IPS-18c (cell line): ENCODE measurements at regions not wholly inside any gene's neighbourhood (a gene's known extent, or its start where the extent isn't known, plus 50 kb on each side); places are given as distances from the start of the nearest gene placed in this dataset.
"Not testable (repeated sequence)": the region's sequence is repeated elsewhere in the genome, so short reads cannot be mapped to it uniquely, and the experiment has no call there.

ENCODE experiments used
- H3K4me3 ChIP-seq: 2 replicates; pipeline ENCODE4 v1.7.0; 2013; ENCODE audit warnings: low read depth, mild to moderate bottlenecking, low read length, moderate library complexity; ENCODE audit not compliant: insufficient read depth
- H3K9me3 ChIP-seq: one replicate; pipeline ENCODE4 v1.6.1; 2013; ENCODE audit warnings: mild to moderate bottlenecking, low read length, moderate library complexity; ENCODE audit not compliant: control insufficient read depth, insufficient read depth

DNA sequence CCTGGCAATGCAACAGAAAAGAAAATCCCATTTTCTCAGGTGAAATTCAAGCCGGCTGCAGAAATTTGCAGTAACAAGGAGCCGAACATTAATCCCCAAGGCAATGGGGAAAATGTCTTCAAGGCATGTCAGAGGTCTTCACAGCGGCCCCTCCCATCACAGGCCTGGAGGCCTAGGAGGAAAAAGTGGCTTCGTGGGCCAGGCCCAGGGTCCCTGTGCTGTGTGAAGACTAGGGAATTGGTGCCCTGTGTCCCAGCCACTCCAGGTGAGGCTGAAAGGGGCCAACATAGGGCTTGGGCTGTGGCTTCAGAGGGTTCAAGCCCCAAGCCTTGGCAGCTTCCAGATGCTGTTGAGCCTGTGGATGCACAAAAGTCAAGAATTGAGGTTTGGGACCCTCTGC lies 111.7 kb downstream of the CD24 start:
- Histone ChIP-seq H3K9me3 (peaks cover 15% of the 10 kb centered on the region), H3K4me3 (no peak overlapping the region)

DNA sequence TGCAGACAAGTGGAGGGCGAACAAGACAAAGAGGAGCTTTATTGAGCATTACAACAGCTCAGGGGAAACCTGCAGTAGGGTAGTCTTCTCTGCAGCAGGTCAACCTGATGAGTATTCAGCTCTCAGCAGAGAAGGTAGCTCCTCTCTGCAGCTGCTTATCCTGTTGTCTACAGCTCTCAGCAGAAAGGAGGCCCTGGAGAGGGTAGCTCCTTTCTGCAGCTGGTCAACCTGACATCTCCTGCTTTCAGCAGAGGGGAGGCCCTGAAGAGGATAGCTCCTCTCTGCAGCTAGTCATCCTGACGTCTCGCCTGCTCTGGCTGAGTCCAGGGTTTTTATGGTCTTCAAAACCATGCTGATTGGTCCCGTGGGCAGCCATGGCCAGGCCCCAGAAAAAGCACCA lies 113.6 kb downstream of the CD24 start:
- H3K9me3 ChIP-seq, result peaks cover 15% of the 10 kb centered on the region
- H3K4me3 ChIP-seq, result no peak overlapping the region

DNA sequence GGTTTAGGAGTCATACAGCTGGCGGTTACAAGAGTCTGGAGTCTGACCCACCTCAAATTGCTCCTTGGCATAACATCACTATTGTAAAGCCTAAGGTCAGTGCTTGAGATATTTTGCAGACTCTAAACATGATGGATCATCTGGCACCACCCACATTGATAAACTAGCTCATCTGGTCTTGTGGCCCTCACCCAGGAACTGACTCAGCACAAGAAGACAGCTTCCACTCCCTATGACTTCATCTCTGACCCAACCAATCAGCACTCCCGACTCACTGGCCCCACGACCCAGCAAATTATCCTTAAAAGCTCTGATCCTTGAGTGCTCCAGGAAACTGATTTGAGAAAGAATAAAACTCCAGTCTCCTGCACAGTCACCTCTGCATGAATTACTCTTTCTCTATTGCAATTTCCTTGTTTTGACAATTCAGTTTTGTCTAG lies 115.9 kb downstream of the CD24 start:
- Histone ChIP-seq H3K4me3 (no peak overlapping the region), H3K9me3 (peaks cover 9% of the 10 kb centered on the region)

DNA sequence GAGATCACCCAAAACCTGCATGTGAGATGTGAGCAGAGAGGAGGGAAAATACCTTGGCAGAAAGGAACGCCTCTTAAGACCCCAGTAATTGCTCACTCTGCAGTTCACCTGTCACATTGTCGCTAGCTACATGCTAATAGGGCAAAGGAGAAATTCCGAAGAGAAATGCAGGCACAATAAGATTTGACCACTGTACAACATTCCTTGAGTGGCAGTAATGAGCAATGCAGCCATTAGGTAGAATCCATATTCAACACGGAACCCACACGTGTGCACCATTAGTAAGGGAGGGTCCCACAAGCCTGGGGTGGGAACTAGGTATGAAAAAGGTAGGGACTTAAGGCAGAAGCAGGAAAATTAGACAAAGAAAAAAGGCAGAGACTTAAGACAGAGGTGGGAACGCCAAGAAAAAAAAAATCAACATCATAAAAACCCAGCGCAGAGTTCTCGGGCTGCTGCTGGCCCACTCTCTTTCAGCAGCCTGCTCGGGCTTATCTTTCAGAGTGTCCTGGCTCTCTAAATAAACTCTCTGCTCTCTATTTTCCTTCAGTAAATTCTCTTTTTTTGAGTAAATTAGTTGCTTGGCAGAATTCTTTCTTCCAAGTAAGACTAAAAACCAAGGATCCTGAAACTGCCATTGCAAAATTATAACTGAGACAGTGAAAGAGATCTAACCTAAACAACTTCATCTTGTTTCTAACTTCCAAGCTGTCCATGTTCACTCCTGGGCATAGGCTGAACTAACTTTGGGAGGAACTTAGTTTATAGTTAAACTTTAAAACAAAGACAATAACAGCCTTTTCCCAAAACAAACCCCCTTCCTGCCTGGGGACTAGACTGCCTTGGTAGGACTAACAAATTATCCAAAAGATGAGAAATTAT lies 116.5 kb downstream of the CD24 start:
- H3K4me3 ChIP-seq, result no peak overlapping the region
- H3K9me3 ChIP-seq, result peaks cover 8% of the 10 kb centered on the region

DNA sequence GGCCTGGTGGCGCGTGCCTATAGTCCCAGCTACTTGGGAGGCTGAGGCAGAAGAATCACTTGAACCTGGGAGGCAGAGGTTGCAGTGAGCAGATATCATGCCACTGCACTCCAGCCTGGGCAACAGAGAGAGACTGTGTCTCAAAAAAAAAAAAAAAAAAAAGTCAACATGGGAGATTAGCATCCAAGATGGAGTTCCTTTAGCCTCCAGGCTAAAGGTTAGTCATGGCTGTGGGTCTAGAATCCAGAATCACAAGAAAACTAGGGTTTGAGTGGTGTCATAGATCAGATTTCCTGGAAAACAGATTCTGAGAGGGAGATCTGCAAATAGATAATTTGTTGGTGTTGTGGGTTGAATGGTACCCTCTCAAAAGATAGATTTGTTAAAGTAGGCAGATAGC lies 117.2 kb downstream of the CD24 start:
- H3K9me3 ChIP-seq, H3K4me3 ChIP-seq: not testable (repeated sequence)

DNA sequence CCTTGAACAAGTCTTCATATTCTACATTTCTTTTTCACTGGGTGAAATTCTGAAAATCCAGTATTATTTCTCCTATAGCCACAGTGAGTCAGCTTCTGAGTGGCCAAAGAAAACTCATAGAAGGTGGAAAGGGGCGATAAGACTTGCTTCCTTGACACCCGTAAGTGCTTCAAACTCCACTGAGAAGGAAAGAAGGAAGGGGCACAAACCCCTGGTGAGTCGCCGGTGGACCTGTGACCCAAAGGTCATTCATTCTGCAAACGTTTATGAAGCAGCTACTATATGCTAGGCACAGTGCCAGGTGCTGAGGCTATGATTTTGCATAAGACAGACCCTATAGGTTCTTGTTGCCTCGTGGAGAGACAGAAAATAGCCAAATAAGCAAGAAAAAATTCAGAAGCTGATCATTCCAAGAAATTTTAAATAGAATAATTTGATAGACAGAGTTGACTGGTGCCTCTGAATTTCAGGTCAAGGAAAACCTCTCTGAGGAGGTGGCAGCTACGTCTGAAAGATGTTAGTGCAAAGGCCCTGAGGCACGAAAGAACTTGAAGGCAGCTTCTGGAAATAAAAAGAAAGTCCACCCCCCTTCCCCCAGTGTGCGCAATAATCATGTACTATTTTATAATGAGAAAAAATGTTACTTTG lies 118.2 kb downstream of the CD24 start:
- peaks cover 9% of the 10 kb centered on the region for H3K9me3 ChIP-seq
- H3K4me3 ChIP-seq, result no peak overlapping the region

DNA sequence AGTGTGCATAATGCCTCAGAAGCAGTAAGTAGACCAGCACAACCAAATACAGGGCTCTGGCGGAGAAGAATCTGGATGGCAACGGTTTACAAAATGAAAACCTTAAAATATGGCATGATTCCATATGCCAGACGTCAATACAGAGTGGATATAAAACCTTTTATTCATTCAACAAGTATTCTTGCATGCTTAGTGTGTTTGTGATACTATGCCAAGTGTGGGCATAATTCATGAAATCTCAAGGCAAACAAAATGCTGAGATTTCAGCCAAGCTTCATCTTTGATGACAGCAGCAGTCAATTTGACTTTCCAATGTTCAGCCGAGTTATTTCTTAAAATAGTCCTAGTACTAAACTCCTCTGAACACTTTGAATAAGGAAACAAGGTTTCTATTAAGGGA lies 119.4 kb downstream of the CD24 start:
- Histone ChIP-seq H3K9me3 (peaks cover 3% of the 10 kb centered on the region), H3K4me3 (no peak overlapping the region)

DNA sequence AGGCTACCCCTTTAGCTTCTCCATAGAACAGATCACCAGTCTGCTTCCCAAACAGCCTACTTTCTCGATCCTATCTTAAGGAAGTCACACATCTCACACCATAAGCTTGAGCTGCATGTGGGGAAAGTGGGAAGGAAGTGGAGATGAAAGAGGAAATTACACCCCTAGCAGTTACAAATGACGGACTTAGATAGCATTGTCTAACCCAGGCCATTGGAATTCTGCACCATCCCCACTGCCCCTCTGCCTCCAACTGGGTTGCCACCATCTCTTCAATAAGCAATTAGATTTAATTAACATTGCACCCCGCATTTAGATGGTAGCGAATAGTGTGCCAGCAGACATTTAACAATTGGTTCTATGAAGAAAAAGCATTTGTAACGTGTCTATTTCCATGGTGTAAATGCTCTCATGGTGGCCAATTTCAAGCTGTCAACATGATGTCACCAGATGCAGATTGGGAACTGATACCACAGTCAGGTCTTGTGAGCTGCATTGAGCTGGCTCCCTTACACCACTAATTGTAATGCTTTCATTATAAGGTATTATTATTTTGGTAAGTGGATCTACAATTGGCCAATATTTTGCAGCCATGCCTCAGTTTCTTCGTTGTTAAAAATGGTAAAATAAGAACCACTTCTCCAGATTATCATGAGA lies 124.7 kb downstream of the CD24 start:
- Histone ChIP-seq H3K4me3 (no peak overlapping the region), H3K9me3 (peaks cover 3% of the 10 kb centered on the region)

DNA sequence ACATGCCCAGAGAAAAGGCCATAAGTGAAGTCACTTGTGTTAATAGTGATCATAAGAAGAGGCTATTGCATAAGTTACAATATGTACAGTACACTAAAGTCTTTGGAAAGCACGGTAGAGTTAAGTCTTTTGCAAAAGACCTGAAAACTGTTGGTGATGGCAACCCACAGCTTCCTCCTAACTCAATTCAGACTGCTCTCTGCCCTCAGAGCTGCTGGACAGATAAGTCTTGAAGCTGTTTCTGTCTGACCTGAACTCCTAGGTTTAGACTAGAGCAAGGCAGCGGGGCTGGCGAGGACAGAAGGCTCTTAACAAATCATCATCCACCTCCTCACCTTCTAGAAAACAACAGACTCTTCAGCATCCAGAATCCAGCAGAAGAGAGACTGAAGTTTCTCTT lies 125.4 kb downstream of the CD24 start:
- Histone ChIP-seq H3K4me3 (no peak overlapping the region), H3K9me3 (peaks cover 3% of the 10 kb centered on the region)

DNA sequence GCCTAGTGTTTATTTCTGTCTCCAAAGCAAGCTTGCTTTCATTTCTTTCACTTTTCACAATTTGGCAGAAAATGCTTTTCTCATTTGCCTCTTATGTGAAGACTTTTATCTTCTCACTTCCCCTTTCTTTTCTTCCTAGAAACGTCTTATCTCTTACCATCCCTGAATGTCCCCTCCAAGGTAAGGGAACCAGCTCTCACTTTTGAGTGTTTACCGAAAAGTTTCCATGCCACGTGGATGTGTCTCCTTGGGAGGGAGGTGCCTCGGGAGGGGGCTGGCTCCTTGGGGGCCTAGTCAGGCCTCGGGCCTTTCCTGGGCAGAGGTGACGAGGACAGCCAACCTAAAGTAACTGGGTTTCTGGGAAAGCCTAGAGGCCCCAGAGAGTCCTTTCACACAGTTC lies 127.4 kb downstream of the CD24 start:
- H3K9me3 ChIP-seq, result peaks cover 1% of the 10 kb centered on the region
- H3K4me3 ChIP-seq, result no peak overlapping the region

DNA sequence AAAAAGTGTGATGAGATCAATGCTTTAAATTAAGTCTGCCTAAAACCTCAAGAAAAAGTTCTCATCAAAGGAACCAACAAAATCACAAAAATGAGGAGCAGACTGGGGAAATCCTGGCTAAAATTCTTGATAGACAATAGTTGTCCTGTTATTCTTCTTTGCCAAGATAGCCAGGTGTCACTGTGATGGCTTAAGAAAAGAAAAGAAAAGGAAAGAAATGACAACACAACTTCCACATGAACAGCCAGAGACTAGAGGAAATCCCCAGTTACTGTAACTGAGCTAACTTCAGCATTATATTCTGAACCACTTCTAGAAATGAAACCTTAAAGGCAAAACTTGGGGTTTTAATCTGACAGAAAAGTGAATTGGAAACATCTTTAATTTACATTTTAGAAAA lies 129.6 kb downstream of the CD24 start:
- H3K9me3 ChIP-seq, result no peaks in the 10 kb centered on the region
- H3K4me3 ChIP-seq, result no peak overlapping the region

DNA sequence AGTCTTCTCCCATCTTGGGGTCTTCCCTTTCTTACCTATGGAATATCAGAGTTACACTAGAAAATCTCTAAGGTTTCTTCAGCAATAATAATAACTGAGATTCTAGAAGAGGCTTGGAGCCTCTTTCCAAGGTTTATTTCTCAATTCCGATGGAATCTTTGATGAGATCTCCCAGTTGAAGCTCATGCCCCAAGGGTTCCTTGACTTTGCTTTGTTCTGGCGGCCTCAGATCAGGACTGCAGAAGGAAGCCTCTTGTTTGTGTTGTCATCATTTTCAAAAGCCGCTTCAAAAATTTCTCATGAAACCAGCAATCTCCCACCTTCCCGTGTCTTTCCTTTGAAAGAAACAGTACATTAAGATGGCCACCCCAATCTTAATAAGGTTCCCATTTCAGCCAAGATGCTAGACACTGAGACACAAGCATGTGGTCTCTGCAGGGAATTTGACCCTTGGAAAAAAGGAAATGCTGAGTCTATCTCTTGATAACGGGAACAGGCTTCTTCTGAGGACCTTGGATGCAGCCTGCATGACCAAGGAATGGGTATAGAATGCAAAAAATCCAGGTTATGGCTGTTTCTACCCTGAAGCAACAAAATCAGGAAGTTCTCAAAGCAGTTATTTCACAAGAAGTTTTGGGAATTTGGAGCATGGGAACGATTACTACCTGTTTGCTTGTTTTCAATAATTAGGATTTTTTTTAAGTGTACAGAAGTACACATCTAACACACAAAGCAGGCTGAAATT lies 141.6 kb downstream of the CD24 start:
- Histone ChIP-seq H3K4me3 (no peak overlapping the region), H3K9me3 (peaks cover 2% of the 10 kb centered on the region)

DNA sequence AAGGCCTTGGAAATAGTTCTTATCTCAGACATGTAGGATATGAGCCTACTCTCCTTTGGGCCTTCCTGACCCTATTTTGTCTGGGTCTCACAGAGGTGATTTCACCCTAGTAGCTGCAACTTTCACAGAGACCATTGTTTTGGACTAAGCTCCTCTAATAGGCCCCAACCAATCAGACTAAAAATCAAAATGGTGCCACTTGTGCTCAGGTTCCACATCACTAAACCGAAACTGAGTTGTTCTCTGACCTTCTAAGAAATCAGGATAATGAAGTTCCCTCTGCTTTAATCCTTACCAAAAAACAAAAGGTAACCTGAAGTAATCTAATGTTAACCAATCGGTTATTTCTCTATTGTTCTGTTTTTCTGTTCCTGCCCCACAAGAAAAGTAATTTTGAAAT lies 143.6 kb downstream of the CD24 start:
- Histone ChIP-seq H3K4me3 (no peak overlapping the region), H3K9me3 (peaks cover 2% of the 10 kb centered on the region)

DNA sequence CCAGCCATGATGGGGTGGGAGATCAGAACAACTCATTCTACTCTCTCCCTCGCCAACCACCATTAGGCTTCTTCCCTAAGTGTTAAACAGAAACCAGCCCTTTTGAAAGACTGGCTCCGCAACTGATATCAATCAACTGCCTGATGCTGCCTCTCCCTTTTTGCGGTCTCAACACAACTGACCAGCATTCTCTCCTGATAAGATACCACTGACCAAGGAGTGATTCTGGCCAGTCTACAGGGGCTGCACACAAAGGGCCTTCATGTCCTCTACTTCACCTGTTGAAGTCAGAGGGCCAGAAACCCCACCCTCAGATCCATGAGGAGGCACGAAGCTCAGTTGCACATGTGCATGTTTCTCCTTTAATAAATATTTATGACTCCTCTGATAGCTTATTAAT lies 145.1 kb downstream of the CD24 start:
- Histone ChIP-seq H3K9me3 (peaks cover 2% of the 10 kb centered on the region), H3K4me3 (no peak overlapping the region)

DNA sequence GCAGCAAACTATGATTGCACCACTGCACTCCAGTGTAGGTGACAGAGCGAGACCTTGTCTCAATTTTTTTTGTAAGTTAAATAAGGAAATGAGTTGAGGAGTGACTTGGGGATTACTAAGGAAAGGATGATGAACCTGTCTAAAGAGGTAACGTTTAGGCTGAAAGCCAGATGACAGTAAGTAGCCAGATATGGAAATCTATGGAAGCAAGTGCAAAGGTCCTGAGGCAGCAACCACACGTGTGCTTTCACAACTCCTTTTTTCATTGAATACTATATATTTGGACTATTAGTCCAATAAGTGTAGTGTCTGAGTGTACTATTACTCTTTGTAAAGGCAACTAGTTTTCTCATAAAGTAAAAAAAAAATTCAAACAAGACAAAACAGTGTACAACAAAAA lies 147.4 kb downstream of the CD24 start:
- Histone ChIP-seq H3K9me3 (peaks cover 2% of the 10 kb centered on the region), H3K4me3 (no peak overlapping the region)

DNA sequence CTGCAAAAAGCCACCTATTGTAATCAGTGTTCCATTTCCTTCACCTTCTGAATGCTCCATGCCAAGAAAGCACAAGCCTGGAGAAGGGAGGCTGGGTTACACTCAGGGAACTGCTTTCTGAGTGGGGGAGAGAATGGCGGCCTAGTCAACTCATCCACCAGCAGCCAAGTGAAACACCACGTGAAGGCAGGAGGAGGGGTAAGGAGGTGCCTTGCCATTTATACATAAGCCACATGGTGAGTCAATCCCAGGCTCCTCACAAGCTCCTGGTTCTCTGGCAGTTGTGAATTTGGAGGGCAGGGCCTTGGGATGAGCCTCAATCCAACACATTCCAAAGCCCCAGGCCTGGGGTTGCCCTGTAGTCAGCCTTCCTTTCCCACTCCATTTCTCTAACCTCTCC lies 149.4 kb downstream of the CD24 start:
- Histone ChIP-seq H3K4me3 (no peak overlapping the region), H3K9me3 (peaks cover 2% of the 10 kb centered on the region)

DNA sequence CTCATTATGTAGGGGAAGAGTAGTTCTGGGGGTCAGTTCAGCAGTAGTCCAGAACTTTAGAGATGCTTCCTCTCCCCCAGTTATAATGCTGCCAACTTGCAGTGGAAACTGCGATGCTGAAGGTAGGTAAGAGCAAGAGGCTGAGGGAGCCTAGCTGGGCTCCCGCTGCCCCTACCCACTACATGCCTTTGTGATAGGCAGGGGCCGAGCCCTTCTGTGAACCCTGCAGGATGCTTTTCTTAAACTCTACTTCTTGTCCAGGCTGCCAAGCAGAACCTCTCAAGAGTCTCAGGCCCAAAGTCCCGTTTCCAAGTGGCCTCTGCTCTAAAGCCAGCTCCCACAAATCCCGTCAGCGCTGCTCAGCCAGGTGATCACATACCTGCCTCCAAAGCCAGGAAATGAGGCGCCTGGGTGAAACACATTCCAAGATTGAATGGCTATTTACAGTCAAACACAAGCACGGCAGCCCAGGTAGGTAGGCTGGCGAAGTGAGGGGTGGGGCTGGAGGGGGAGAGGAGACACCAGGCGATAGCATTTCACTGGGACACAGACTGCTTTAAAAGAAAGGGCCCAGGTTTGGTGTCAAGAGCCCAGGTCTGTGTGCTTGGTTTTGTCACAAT lies 150.7 kb downstream of the CD24 start:
- Histone ChIP-seq H3K9me3 (no peaks in the 10 kb centered on the region), H3K4me3 (0 out of 2 replicates have a peak overlapping the region, but pooled peaks have one; percentile 9)
